LNCaP clone FGC (cell line): ENCODE measurements at regions not wholly inside any gene's neighbourhood (a gene's known extent, or its start where the extent isn't known, plus 50 kb on each side); places are given as distances from the start of the nearest gene placed in this dataset.

Experiments used
- DNase-seq: peaks from one replicate; pipeline ENCODE4 v3.0.0-alpha.2; 2011; ENCODE audit warnings: low read depth
- H3K4me3 ChIP-seq: 2 replicates; pipeline ENCODE4 v1.5.1; 2011; ENCODE audit warnings: mild to moderate bottlenecking, low read depth, low read length, control low read depth
- TF ChIP-seq, protein P1 (sequence below): IDR thresholded peaks from 2 replicates; pipeline ENCODE4 v1.5.1; 2012; ENCODE audit warnings: mild to moderate bottlenecking; ENCODE audit not compliant: control insufficient read depth, insufficient read depth; ENCODE audit errors: extremely low read depth

DNA sequence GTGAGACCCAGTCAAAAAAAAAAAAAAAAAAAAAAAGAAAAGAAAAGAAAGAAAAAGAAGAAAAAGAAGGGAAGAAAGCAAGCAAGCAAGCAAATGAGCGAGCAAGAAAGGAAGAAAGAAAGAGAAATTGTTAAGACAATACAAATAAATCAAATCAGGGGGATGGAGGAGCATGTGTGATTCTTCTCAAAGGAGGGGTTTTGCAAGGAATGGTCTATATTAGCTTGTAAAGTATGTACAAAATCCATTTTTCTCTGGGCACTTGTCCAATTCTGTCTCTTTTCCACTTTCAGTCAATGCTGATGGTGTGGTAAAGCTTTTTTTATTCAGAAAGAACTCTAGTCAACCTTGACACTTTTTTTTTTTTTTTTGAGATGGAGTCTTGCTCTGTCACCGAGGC is 133.7 kb upstream of the TNFAIP3 start:
- TF ChIP-seq, protein P1, sequence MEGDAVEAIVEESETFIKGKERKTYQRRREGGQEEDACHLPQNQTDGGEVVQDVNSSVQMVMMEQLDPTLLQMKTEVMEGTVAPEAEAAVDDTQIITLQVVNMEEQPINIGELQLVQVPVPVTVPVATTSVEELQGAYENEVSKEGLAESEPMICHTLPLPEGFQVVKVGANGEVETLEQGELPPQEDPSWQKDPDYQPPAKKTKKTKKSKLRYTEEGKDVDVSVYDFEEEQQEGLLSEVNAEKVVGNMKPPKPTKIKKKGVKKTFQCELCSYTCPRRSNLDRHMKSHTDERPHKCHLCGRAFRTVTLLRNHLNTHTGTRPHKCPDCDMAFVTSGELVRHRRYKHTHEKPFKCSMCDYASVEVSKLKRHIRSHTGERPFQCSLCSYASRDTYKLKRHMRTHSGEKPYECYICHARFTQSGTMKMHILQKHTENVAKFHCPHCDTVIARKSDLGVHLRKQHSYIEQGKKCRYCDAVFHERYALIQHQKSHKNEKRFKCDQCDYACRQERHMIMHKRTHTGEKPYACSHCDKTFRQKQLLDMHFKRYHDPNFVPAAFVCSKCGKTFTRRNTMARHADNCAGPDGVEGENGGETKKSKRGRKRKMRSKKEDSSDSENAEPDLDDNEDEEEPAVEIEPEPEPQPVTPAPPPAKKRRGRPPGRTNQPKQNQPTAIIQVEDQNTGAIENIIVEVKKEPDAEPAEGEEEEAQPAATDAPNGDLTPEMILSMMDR: no peak
- H3K4me3 ChIP-seq: no peak overlapping the region
- DNase-seq: no peak

GRCh38 chr6:137734005-137734874 is 132.8 kb upstream of the TNFAIP3 start:
- no peak for DNase-seq
- TF ChIP-seq, protein P1: no peak
- H3K4me3 ChIP-seq: no peak overlapping the region

- no peak overlapping the region for H3K4me3 ChIP-seq
- DNase-seq: no peak
- TF ChIP-seq, protein P1: no peak
Observed at GRCh38 chr6:137734875-137735182, 132.2 kb upstream of the TNFAIP3 start.

DNA sequence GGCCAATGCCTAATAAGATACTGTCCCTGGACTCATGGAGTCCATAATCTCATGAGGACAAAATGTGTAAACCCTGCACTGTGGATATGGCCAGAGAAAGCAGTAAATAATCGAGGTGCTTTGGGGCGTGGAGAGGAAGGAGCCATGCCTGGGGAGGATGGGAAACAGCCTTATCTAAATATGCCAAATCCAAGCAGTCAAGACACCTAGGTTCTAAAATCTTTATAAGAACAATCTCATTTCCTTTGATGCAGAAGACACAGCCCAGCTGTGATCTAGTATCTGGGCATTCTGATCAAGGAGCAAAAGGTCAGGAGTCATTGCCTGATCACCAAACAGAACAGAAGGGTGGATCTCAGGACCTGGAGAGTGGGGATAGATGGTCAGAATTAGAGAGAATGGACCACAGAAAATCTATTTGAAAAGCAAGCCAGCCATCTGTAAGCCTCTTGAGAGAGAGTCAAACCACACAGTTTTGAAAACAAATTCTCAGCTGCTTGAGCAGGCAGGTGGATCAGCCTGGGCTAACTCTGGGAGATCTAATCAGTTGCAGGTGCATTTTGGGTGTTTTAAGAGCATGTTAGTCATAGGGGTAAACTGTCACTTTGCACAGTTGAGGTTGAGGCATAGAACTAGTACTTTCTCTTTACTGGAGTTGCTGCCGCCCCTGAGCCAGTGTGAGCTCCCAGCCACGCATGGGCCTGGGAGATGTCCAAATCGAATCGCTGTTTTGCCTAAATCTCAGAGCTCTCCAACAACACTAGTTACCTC is 130.8 kb upstream of the TNFAIP3 start:
- TF ChIP-seq, protein P1: no peak
- H3K4me3 ChIP-seq: no peak overlapping the region
- no peak for DNase-seq

GRCh38 chr6:137736911-137737310 is 130.1 kb upstream of the TNFAIP3 start:
- H3K4me3 ChIP-seq: no peak overlapping the region
- TF ChIP-seq, protein P1: no peak
- no peak for DNase-seq

DNA sequence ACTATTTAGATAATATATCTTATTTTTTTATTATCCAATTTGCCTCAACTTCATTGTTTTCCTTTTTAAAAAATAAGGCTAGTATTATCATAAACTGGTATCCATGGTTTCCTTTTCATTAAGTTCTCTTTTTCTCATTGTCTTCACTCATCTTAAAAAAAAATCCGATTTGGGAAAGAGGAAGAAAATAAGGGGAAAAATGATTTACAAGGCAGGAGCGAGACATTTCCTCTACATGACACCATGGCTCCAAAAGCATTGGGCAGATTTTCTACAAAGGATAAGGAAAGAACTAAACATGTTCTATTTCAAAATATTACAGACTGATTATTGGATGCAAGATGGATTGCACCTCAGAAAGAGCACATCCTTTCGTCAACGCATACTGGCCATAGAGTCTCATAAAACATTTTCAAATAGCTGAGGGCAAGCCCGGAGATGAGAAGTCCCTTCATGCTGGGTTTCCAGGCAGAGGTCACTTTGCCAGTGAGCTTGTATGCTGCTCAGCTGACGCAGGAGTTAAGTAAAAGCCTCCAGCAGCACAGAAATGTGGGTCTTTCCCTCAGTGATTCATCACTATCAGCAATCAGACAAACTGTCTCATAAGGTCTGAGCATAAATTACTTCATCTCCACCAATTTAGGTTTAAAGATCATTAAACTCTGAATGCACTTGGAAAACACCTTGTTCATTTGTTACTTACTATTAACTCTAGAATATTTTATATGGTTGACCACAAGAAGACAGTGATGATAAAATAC is 129.0 kb upstream of the TNFAIP3 start:
- no peak overlapping the region for H3K4me3 ChIP-seq
- TF ChIP-seq, protein P1: no peak
- no peak for DNase-seq
